AG08395 (cell line): ENCODE measurements at regions not wholly inside any gene's neighbourhood (a gene's known extent, or its start where the extent isn't known, plus 50 kb on each side); places are given as distances from the start of the nearest gene placed in this dataset.
A peak's percentile ranks its signal among the peaks of the same experiment; 100 is the strongest.

Experiments
- DNase-seq: peaks from one replicate; pipeline ENCODE4 v3.0.0; 2012; ENCODE audit warnings: mixed read lengths, low spot score

- DNase-seq = no peak
Measured at GRCh38 chr7:142365410-142365842, 107.6 kb upstream of the PRSS58 start.

- DNase-seq = no peak
Measured at GRCh38 chr7:142364551-142364950, 106.7 kb upstream of the PRSS58 start.

DNA sequence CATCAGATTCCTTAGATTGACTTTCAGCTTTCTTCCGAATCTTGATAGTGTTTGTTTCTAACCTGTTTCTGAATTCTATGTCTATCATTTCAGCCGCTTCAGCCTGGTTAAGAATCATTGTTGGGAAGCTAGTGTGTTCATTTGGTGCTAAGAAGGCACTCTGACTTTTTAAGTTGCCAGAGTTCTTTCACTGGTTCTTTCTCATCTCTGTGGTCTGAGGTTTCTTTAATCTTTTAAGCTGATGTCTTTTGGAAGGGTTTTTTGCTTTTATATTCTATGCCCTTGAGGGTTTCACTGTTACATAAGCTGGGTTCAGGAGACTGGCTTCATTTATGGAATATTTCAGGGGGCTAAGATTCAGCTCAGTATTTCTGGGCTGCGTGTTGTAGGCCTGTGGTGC, 104.5 kb upstream of the PRSS58 start:
- no peak for DNase-seq

- DNase-seq = no peak
Measured at GRCh38 chr7:142359694-142360279, 101.9 kb upstream of the PRSS58 start.

GRCh38 chr7:142357953-142358520, 100.2 kb upstream of the PRSS58 start:
- DNase-seq = peak; percentile 58

DNA sequence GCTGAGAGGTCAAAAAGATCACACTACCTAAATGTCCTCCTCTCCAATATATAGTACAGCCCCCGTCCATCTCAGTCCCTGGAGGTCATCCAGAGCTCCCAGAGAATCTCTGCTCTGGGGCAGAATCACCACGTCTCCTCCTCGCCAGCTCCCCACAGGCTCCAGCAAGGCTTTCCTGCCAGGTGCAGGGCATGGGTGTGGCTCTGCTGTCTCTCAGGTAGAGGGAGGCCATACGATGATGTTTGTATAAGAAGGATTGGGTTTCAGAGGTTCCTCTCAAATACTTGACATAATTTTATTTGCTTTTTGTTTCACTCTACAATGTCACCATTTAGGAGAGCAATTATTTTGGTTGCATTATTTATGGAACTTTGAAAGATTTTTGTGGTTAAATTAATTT, 98.3 kb upstream of the PRSS58 start:
- DNase-seq = no peak

GRCh38 chr7:142355328-142355727, 97.5 kb upstream of the PRSS58 start:
- DNase-seq = peak; percentile 34

GRCh38 chr7:142353147-142354060, 95.5 kb upstream of the PRSS58 start:
- no peak for DNase-seq

DNA sequence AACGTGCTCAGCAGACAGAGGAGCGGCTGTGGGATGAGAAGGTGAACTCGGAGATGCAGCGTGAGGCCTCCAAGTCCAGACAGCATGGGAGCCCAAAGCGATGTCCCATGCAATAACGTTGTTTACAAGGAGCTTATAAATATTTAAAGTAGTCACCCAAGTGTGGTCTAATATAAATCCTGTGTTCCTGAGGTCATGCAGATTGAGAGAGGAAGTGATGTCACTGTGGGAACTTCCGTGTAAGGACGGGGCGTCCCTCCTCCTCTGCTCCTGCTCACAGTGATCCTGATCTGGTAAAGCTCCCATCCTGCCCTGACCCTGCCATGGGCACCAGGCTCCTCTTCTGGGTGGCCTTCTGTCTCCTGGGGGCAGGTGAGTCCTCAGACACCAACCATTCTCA, 94.7 kb upstream of the PRSS58 start:
- DNase-seq = no peak

DNA sequence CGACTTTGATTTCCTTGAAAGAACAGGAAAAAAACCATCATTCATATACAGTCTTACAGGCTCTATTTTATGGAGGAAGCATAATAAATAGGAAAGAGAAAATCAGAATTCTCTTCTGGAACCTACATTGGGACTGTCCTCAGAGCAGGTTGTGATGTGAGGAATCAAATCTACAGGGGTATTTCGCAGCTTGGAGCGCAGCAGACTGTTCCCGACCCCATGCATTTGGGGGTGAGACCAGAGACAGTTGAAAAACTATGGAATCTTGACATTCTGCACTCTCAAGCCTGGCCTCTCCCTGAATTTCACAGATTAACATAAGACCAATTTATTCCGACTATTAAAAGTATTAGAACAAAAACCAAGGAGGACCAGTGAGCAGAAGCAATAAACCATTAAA, 93.3 kb upstream of the PRSS58 start:
- DNase-seq = no peak

DNA sequence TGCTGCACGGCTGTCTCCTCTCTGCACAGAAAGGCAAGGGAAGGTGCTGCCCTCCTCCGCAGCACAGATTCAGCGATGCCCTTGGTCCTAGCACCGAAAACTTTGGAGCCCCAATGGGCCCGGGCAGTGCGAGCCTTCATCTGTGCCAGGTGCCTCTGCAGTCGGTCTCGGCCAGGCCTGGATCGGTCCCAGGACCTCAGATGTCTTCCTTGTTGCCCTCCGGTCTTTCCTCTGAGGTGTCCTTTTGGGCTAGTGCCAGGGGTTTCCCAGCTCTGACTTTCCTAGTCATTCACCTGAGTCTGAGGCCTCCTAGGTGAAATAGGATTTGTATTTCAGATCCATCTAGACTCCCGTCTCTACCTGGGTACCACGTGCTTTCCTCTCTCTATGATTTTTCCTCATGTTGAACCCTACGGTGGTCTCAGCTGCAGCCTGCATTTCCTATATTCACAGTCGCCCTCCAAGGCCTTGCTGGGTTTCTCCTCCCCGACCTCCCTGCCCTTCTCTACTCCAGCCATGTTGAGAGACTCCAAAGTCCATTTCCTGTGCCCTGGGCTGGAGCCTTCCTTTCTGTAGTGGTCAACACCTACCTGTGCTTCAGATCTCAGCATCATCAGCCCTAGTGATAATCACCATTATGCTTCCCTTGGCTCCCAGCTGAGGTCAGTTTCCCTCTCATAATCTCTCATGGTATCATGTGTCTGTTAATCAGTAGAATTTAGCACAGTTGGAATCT, 92.0 kb upstream of the PRSS58 start:
- no peak for DNase-seq

- DNase-seq = no peak
Measured at GRCh38 chr7:142348921-142349405, 91.1 kb upstream of the PRSS58 start.

DNA sequence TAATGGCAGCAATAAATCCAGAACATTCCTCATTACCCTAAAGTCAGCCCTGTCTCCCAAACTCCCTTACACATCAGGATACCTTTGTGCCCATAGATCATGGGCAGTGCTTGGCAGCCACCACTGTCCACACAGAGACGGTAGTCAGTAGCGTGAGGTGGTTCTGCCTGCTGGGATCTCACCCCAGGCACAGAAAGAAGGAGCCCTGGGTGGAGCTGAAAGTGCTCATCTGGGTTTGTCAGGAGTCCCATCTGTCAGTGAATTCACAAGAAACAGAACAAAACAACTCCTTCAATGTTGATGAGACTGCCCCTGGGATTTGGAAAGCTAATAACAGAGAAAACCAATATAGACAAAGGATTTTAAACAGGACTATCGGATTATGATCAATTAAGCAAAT, 90.2 kb upstream of the PRSS58 start:
- no peak for DNase-seq

DNA sequence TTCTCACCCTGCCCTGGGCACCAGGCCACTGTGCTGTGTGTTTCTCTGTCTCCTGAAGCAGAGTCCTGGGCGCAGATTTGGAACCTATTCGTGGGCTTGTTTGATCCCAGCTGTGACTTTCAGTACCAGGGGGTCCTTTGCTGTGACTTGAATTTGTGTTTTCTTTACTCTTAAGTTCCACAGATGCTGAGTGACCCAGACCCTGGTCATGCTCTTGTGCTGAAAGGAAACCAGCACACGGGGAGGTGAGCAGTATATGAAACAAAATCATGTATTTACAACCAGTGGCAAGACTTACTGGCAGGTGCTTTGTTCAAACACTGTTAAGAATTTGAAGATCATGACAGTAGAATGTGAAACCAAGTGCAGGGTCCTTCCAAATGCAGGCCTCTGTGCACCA, 89.2 kb upstream of the PRSS58 start:
- no peak for DNase-seq

DNA sequence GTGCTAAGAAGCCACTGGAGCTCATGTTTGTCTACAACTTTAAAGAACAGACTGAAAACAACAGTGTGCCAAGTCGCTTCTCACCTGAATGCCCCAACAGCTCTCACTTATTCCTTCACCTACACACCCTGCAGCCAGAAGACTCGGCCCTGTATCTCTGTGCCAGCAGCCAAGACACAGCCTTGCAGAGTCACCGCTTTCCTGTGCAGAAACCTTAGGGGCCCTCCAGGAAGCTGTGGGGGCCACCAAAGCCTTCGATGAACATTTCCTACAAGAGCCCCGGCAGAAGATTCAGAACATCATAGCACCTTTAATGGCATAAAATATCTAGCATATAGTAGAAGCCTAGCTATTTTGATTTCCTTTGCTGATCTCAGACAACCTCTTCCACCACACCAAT, 88.0 kb upstream of the PRSS58 start:
- DNase-seq = no peak

DNA sequence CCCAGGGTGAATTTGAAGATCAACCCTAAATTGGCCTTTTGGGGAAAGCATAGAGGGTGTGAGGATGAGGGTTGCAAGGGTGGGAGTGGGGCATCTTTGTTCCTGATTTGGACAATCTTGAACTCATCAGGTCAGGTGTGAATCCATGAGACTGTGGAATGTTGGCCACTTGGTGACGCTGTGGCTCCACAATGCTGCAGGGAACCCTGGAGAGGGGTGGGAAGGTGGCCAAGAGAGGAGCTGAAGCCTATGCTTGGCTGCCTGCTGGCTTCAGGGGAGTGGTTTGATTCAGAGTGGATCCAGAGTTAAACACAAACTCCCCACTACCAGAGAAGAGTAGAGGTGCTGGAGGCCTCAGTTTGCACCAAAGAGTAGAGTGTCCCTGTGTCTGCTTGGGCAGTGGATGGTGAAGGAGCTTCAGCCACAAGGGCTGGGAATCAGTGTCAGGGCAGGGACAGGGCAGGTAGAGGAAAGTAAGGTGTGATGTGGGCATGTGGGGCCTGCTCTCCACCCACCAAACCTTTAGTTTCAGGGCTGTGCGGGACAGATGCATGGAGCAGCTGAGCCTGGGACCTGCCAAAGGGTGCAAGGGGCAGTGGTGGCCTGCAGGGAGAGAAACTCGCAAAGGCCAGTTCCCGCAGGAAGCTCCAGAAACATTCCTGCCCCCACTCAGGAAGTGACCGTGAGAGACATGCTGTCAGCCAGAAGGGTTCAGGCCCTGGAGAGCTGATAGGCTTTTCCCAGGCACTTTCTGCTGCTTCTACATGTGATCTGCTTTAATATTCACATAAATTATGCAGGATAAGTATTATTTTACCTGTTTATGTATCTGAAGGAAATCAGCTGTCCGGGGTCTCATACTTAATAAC, 81.0 kb upstream of the PRSS58 start:
- no peak for DNase-seq

- no peak for DNase-seq
Measured at GRCh38 chr7:142337054-142338001, 79.5 kb upstream of the PRSS58 start.

DNA sequence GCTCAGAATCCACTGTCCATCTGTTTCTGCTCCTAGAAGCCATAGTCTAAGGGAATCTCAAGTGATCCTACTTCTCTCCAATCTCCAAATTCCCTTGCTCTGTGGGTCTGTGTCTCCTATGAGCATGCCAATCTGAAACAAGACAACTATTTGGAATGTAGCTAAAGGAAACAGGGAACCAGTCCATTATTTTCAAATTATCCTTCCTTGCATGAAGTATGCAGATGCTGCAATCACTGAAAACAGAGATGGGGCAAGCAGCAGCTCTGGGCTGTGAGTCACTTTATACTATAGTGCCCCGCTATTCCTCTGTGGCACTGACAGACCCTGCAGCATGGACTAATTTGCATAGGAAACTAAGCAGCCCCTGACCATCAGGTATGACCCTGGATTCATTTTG, 76.9 kb upstream of the PRSS58 start:
- no peak for DNase-seq

DNA sequence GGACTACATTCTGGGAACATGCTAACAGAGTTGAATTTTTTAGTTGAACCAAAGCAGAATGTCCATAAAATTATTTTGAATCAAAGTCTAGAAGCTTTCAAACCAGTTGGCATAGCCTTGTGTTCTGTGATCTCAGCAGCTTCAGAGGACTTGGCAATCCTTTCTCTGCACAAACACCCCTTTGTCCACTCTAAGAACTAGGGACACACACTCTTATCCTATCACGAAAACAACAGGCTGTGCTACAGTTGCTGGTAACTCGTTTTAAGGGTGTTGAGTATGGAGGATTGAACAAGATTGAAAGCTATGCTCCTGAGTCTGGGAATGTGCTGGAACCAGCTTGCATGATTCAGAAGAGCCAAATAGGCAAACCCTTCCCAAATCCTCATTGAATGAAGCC, 76.4 kb upstream of the PRSS58 start:
- no peak for DNase-seq

DNA sequence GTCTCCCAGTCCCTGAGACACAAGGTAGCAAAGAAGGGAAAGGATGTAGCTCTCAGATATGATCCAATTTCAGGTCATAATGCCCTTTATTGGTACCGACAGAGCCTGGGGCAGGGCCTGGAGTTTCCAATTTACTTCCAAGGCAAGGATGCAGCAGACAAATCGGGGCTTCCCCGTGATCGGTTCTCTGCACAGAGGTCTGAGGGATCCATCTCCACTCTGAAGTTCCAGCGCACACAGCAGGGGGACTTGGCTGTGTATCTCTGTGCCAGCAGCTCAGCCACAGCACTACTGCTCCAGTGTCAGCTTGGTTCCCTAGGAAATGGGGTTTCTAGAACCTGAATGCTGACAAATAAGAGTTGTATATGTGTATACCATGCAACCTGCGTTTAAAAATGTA, 74.6 kb upstream of the PRSS58 start:
- DNase-seq = no peak
